Fibroblast of skin of left quadriceps (primary cell): ENCODE measurements at regions not wholly inside any gene's neighbourhood (a gene's known extent, or its start where the extent isn't known, plus 50 kb on each side); places are given as distances from the start of the nearest gene placed in this dataset.

Source experiments
- DNase-seq, 2 experiments: peaks; one replicate each; pipeline ENCODE4 v3.0.0-alpha.2; 2013; ENCODE audit warnings: low read depth in 2 of 2

DNA sequence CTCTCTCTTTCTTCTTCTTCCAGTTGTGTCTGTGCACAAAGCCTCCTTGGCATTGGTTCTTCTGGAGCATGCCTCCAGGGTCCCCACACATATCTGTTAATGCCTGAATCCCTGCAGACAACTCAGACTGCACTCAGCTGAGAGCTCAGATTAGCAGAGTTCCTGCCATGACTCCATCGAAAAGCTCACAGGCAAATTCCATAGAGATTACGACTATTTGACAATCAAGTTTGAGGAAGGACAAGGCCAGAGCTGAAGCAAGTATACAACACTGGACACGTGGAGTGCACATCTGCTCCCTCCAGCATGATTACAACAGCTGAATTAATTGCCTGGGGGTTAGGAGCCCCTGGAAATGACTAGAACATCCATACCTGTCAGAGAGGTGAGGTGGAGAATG lies 190.7 kb downstream of the INSIG2 start:
- DNase-seq = no peak

DNA sequence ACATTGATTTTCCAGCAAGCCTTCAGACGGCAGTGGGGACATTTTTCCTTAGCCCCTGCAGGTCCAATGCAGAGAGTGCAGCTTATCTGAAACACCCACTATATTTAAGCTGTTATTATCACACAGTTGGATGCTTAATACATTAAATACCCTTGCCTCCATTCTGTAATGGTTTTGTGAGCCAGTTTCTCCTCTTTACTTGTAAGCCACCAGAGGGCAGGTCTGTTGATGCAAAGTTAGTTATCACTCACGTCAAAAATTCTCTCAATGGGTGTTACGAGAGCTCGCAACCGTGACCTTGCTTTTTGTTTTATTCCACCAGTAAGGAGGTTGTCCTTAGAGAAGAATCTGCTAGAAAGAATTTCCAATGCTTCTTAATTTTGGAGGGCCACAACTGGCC lies 189.8 kb downstream of the INSIG2 start:
- DNase-seq = no peak

DNA sequence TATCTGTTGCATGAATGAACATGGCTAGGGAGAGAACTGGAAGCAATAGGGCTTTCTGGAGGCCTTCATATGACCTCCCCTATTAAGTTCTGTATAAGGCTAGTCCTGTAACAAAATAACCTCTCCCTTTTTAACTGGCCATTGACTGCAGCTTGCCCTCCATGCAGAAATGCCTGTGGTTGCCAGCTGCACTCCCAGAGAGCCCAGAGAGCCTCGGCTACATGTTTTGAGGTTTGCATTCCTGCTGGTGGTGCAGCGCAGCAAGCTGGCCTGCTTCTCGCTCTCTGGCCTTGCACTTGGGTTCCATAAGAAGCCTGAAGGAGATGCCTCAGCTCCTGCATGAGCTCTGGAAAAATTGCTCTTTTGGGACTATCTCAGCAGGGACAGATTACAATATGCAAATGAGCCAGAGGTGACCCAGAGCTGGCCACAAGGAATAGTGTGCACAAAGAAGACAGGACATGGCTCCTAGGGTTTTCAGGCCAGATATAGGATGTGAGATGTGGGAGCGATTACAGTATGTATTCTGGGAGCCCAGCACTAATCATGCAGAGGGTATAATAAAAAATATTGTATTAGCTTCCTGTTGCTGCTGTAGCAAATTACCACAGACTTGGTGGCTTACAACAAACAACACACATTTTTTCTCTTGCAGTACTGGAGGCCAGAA lies 186.7 kb downstream of the INSIG2 start:
- DNase-seq = no peak

DNA sequence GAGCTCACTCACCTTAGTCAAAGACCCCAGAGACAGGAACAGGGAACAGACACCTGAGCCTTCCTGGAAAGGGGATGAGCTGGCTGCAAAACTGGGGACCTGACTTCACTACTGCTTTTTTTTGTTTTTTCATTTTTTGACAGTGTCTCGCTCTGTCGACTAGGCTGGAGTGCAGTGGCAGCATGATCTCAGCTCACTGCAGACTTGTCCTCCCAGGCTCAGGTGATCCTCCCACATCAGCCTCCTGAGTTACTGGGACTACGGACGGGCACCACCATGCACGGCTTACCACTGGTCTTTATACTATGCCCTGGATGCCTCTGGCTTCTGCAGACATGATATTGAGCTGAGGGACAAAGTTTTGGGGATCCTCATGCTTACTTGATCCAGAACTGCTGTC lies 184.1 kb downstream of the INSIG2 start:
- no peak for DNase-seq

DNA sequence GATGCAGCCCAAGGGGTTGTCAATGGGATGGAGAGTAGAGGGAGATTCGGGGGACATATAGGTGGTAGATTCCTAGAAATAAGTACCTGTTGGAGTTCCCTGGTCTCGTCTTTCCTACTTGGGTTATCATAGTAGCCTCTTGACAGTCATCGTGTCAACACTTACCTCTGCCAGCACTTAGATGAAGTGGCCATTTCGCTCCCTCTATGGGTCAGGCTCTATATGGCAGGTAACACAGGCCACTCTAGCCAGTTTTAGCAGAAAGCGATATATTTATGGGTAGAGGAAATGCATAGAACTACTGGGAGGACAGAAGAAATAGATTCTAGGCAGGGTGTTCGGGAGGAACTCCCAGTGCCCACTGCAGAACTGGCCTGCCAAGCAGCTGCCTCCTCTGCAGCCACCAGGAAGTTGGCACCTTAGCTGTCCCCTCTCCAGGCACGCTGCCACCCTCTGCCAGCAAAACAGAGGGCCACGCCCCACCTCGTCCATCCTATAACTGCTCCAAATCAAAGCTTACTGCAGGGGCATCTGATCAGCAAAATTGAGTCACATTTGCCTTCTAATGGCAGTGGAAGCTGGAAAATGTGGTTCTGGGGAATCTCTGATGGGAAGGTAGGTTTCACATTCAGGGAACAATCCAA lies 181.3 kb downstream of the INSIG2 start:
- no peak for DNase-seq

DNA sequence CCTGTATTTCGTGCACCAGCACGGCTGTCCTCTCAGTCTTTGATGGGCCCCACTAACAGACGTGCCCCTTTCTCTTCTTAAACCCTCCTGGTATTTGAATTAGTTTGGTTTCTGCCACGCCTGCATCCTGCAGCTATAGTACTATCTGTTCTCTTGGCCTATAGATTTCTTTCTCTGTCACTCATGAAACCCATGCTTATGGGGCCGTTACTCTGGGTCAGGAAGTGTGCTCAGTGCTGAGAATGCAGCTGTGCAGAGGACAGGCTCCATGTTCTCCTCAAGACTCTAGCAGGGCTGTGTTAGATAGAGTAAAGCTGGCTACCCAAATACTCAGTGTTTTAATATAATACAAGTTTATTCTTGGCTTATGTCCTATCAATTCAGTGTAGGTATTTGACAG lies 180.0 kb downstream of the INSIG2 start:
- DNase-seq = no peak

DNA sequence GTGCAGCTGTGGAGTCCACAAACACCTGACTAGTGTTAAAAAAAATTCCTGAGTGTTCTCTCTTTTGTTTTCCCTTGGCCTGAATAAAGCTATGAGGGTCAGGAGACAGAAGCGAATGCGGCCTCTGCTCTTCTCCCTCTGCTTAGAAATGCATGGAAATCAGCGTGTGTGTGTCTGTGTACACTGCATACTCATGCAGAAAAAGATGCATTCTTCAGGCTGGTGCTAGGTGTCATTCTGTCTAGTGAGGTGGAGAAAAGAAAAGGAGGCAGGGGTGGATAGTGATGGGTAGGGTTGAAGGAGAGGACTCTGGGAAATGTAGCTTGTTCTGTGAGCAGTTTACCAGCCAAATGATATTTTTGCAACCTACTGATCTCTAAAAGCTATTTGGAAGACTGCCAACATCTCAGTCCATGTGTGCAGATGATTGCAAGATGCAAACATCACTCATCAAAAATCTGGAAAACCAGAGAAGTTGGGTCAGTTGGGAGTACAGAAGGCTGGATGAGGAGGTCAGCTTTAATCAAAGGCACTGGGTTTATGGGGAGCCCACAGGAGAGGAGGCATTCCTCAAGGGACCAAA lies 177.7 kb downstream of the INSIG2 start:
- DNase-seq = peak in 1 of 2 experiments; percentile 26

DNA sequence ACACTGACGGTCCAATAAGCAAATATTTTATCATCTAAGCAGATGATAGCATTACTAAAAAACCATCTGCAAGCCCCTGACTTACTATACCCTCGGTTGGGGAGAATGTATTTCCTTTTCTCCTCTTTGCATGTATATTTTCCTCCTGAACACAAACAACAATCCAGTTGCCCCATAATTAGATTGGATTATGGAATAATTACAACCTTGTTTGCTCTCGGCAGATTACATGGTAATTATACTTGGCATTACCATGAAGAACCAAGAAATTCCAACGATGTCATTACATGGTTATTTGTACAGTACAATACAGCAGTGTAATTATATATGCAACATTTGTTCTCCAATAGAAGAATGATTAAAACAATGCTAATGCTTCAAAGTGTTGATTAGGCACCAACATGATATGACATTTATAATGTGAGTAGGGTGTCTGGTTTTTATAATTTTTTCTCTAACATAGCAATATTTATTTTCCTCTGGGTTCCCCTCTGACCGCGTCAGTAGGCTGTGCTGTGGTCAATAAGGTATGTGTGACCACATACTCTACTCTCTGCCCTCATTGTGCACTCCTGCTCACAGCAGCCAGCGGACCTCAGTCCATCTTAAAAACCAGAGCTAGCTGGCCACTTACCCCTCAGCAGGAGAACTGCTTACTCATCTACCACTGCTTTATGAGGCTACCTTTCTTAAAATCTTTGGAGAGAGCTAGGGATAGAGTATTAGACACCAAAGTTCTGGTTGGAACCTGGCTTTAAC lies 176.1 kb downstream of the INSIG2 start:
- DNase-seq = no peak

DNA sequence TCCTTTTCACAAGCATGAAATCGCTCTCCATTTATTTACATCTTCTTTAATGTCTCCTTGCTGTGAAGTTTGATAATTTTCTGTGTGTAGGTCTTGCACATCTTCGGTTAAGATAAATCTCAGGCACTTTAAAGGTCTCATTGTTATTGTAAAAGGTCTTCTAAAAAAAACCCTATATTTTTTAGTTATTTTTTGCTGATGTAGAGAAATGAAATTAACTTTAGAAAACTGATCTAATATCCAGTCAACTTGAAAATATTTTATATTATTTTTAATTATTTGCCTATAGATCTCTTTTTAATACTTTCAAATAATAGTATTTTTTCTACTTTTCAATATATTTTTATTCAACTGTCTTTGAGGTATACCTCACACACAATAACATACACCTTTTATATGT lies 169.4 kb downstream of the INSIG2 start:
- no peak for DNase-seq

DNA sequence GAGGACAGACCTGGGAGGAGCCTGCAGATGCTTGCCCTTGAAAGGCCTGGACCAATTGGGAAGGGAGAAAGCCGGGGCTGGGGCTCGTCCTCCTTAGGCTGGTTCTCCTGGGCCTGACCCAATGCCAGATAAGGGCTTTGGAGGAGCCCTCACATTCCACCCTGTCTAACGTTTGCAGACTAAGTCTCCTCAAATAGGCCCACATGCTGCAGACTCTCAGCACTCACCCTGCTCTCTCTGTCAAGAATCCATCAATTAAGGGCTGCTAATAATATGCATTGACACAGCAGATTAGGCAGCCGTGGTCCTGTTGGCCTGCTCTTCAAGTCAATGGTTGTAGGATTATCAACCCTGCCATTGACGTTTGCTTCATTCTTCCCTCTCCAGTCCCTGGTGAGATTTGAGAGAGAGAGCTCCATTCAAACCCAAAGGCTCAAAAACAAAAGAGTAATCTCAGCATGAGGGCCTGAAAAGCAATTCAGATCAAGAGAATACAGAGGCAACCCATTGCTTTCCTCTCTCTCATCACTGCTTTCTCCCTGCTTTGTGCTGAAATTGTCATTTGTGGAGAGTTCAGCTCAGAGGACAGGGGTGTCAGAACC lies 167.6 kb downstream of the INSIG2 start:
- DNase-seq = no peak

DNA sequence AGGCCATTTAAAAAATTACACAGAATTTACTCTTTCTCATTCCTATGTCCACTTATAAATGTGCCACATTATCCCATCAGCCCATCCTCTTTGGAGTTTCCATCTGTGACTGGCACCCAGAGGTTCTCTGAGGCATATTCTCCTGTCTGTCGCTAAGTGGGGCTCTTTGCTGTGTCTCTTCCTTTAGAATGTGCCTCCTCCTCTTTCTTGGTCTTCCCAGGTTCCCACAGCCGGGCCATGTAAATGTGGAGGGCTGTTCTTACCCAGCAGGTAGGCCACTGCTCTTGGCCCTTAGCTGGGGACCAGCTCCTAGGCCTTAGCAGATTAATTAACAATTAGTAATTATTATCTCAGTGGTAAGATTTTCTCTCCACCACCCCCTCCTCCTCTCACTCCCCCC lies 167.0 kb downstream of the INSIG2 start:
- DNase-seq = no peak

DNA sequence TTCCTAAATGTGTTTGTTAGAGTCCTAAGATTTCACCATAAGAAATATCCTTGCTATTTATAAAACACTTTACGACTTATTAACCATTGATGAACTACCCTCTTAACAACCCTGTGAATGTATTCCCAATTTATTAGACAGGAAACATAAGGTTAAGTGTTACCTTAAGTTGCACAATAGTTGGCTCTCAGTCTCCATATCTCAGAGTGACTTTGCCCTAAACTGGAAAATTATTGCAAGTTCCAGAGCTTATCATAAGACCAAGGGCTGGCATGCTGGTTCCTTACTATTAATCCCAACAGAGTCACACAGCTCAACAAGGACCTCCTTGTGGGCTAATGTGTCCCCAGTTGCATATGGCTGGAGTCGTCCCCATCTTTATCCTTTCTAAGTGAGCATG lies 165.8 kb downstream of the INSIG2 start:
- no peak for DNase-seq

DNA sequence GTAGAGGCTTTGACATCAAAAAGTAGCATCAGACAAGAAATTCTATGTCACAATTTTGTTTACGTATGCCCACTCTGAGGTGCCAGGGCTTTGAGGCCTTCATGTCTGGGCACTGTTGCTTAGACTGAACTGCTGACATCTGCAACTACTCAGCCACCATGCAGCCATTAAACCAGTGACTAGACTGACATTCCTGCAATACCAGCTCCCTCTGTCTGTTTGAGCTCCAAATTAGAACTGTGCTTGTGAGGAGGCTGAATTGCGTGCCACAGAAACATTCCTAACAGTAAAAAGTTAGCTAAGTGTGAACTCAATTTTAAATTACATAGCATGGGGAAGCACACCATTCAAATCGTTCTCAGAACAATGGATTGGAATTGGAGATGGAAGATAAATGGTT lies 163.2 kb downstream of the INSIG2 start:
- DNase-seq = peak; percentile 75 to 78

DNA sequence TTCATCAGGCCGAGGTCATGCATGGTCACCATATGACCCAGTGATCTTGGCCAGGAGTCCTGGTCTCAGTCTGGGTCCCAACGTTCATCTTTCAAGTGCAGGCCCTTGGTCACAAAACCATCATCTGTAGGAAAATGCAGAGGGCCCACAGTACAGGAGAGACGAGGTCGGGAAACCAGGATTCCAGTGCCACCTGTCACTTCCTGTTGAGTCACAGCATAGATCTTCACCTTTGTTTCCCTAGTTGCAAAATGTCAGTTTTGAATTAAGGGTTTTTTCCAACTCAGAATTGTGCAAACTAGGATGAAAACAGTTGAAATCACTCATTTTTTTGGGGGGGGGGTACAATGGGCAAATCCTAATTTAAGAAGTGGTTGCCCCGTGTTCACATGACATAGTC lies 162.2 kb downstream of the INSIG2 start:
- DNase-seq = no peak

DNA sequence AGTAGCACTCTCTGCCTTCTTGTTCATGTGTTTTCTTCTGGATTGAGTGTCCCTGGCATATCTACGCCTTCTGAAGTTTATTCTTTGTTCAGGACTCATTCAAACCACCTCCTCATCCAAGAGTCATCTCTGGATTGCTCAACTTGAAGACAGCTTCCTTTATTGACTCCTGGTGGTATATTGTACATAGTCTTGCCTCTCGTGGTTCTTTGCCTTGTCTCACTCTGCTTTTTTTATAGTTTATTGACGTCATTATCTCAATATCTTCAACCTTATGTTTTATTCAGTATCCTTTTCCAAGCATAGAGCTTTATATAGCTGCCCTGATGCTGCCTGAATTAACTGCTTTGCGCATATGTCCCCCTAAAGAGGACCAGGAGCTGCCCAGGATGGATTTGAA lies 161.7 kb downstream of the INSIG2 start:
- peak; percentile 76 to 77 for DNase-seq

DNA sequence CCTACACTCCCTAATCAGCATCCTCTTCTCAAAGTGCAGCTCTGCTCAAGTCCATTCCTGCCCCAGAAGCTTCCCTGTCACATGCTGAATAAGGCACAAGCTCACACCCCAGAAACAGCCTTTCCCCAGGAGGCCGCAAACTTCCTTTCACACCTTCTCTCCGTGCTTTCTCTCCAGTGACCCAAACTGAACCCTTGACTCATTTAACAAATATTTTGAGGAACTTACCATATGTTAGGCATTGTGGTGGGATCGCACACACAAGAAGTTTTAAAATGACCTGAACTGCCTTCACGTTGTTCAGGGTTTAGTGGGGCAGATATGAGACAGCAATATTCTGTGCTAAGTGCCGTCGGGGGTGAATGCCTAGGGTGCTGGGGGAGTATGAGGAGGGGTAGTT lies 161.3 kb downstream of the INSIG2 start:
- DNase-seq = peak; percentile 86 to 87

DNA sequence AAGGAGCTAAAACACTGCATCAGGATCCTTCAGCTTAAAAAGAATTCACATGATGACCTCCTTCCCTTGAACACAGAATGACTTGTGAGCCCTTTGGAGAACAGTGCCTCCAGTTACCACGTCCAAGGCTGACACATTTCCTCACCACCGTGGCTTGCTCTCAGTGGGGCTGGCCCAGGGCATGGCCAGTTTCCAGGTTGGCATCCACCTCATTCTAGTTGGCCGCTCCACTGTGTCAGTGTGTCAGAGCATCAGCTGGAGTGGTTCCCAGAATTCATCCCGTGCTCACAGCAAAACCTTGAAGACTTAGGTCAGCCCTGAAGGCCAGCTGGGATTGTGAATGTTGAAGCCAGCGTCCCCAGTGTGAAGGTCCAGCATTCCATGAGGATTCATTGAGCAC lies 158.5 kb downstream of the INSIG2 start:
- DNase-seq = no peak

DNA sequence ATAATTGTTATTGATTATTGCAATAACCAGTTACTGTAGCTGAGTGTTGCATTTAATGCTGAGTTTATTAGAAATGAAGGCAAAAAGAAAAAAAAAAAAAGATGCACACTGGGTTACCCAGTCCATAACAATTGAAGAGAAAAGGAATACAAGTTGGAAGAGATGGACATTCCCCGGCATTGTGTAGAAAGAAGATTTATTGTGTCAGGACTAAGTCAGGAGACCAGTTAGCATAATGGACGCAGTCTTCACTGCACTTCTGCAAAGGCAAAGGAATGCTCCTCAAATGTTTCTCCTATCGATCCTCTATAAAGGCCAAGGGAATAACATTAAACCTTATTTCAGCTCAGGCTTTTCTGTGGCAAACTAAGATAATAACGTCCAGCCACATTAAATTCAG lies 157.8 kb downstream of the INSIG2 start:
- no peak for DNase-seq

DNA sequence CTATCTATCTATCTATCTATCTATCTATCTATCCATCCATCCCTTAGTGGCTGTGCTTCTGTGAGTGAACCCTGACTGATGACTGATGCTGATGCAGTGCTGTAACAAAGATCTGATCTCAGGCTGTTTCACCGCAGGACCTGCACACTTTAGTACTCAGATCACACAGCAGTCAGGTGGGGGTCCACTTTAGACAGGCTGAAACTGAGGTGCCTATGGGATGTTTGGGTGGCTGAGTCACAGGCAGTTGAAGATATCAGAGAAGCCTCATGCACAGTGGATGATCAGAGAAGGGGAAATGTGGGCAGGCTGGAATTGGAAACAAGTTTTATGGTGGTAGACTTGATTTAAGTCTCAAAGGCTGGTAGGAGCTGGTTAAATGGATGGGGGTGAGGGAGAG lies 156.4 kb downstream of the INSIG2 start:
- DNase-seq = no peak

DNA sequence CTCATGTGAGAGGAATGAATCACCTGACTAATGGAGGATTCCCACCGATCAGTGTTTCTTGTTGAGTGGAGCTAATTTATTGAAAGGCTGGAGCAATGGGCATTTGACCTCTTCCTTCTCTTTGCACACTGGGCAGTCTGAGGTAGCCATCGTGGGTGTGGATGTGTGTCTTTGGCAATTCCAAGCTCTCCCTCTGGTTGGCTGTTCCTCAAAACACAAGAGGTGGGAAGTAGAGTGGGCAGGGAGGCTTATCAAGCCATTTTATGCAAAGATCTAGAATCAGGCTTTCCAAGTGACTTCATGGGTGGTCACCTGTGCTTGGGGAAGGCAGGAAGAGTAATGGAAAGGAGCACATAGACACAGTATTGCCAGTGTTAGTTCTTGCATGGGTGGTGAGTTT lies 154.8 kb downstream of the INSIG2 start:
- DNase-seq = no peak

DNA sequence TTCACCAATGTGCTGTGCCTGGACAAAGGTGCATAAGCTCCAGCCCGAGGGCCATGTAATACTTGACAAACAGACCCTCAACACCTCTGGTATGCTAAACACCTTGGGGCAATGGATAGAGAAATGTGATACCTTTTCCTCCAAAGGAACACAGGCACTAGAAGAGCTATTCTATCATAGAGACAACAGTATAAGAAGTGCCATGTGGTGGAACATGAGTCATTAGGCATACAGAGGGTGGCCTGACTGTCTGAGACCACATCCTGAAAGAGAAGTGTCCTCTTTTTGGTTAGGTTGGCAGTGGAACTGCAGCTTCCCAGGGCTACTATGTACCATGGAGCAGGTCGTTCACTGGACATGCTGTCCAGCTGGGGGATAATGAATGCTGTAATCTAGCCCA lies 153.9 kb downstream of the INSIG2 start:
- no peak for DNase-seq

DNA sequence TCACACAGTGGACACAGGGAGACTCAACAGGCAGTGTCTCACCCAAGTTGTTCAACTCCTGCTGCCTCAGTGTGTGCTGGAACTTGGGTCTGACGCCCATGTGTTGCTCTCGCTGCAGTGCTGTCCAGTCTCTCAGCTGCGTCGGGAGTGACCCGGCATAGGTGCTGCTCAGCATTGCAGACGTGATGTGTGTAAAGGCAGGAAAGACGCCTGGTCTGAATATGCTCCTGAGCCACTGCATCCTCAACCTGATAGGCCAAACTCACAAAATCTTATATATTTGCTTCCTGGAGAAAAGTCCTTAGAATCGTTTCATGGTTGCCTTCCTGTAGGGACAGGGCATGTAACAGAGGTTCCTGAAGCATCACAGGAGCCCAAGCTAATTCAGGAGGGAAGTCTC lies 152.9 kb downstream of the INSIG2 start:
- no peak for DNase-seq
